Jurkat, Clone E6-1 (cell line): ENCODE measurements at regions not wholly inside any gene's neighbourhood (a gene's known extent, or its start where the extent isn't known, plus 50 kb on each side); places are given as distances from the start of the nearest gene placed in this dataset.
A peak's percentile ranks its signal among the peaks of the same experiment; 100 is the strongest.
"Not testable (repeated sequence)": the region's sequence is repeated elsewhere in the genome, so short reads cannot be mapped to it uniquely, and the experiment has no call there.

ENCODE experiments used
- DNase-seq: peaks from one replicate; pipeline ENCODE4 v3.0.0-alpha.2; 2011; ENCODE audit warnings: low read depth, low spot score
- H3K4me3 ChIP-seq: 2 replicates; pipeline ENCODE4 v1.5.1; 2011; ENCODE audit warnings: mild to moderate bottlenecking, low read length, control low read depth, moderate library complexity

DNA sequence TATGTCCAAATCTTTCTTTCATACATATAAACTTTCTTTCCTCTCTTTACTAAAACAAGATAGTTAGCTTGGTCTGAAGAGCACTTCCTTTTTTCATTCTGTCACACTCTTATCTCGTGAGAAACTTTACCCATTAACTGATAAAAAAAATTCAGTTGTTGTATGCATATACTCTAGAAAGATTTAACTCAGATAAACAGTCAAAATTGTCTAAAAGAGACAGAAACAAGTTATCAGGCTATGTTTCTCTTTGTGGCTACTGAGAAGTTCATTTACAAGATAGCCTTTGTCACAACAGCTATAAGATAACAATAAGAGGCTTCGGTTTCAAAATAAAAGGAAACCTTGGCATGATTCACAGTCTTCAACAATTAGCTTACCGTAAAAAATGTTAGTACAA is 235.7 kb upstream of the ATP10A start:
- no peak overlapping the region for H3K4me3 ChIP-seq
- no peak for DNase-seq

- no peak overlapping the region for H3K4me3 ChIP-seq
- no peak for DNase-seq
Observed at GRCh38 chr15:26097216-26097615, 234.1 kb upstream of the ATP10A start.

GRCh38 chr15:26096581-26096980 is 233.5 kb upstream of the ATP10A start:
- no peak overlapping the region for H3K4me3 ChIP-seq
- DNase-seq: no peak

DNA sequence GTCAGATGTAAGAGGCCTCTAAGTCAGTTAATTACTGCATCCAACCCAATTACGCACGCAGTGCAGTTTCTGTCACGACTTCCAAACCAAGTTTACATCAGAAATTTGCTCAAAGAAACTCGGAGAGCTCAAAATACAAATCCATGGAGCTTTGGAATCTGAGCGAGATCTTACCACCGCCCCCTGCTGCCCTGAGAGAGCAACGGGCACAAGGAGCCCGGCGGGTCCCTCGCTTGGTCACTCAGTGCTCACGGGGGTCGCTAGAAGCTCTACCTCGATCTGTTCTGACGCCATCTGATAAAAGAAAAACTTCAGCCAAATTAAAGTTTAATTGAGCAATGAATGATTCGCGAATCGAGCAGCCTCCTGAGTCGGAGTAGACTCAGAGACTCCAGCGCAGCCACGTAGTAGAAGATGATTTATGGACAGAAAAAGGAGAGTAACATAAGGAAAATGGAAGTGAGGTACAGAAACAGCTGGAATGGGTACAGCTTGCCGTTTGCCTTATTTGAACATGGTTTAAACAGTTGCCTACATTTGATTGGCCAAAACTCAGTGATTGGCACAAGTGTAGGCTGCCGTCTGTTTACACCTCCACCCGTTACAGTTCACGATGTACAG is 232.7 kb upstream of the ATP10A start:
- no peak for DNase-seq
- H3K4me3 ChIP-seq: no peak overlapping the region

DNA sequence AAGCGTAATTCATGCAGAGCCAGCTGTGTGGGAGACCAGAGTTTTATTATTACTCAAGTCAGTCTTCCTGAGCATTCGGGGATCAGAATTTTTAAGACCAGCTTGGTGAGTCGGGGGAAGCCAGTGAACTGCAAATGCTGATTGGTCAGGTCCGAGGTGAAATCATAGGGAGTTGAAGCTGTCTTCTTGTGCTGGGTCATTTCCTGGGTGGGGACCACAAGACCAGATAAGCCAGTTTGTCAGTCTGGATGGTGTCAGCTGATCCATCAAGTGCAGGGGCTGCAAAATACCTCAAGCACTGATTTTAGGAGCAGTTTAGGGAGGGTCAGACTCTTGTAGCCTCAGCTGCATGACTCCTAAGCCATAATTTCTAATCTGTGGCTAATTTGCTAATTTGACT is 228.1 kb upstream of the ATP10A start:
- H3K4me3 ChIP-seq: no peak overlapping the region
- DNase-seq: no peak

- H3K4me3 ChIP-seq: no peak overlapping the region
- DNase-seq: no peak
Observed at GRCh38 chr15:26087881-26088280, 224.8 kb upstream of the ATP10A start.

DNA sequence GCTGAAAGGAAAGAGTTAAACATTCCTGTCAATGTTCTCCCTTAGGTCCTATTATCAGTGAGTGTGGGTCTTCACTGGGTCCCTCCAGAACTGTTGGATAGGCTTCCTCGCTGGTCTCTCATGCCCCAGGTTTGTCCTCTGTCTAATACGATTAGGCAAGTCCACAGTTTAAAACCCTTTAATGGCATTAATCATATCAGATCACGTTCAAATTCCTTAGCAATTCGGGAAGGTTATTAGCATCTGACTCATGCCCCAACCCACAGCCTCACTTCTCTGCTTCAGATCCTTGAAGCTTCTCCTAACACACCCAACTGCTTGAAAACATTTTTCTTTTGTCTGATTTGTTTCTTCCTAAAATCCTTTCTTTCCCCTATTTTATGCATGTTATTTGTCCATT is 224.3 kb upstream of the ATP10A start:
- no peak overlapping the region for H3K4me3 ChIP-seq
- no peak for DNase-seq

- no peak for DNase-seq
- H3K4me3 ChIP-seq: no peak overlapping the region
Observed at GRCh38 chr15:26084771-26085170, 221.6 kb upstream of the ATP10A start.

DNA sequence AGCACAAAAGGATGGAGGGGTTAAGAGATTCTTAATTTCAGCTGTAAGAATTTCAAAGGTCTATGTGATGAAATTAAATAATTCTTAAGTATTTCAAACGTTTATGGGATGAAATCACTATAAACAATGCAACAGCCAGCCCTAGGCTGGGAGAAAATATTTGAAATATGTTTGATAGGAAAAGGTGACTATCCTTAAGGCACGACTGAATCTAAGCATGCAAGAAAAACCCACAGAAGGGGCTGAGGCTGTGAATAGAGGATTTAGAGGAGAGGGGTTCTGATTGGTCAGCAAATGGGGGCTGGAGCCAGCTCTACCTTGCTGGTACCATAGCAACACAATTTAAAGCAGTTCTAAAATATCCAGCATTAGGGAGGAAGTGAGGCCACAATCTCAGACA is 220.8 kb upstream of the ATP10A start:
- DNase-seq: no peak
- H3K4me3 ChIP-seq: no peak overlapping the region

GRCh38 chr15:26083457-26083856 is 220.3 kb upstream of the ATP10A start:
- H3K4me3 ChIP-seq: no peak overlapping the region
- no peak for DNase-seq

GRCh38 chr15:26082221-26083109 is 219.3 kb upstream of the ATP10A start:
- no peak for DNase-seq
- no peak overlapping the region for H3K4me3 ChIP-seq

DNA sequence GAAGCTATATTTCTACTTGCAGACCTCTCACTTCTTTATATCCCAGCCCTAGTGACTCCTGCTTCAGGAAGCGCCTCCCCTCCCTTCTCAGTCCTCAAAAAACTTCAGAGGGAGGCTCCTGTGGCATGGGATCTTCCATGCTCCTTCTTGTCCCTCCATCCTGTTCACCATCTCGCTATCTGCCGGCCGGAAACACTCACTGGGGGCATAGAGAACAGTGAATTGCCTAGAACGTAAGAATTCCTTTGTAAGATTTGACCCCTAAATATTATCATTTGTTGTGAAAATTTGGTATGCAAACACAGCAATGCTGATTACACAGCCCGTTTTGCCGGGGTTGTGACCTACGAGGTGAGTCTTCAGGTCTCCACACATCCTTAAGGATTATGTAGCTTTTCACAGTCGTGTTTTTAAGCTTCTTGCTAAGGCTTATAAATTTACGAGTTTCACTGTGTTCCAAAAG is 218.7 kb upstream of the ATP10A start:
- H3K4me3 ChIP-seq: no peak overlapping the region
- DNase-seq: no peak

- DNase-seq: no peak
- H3K4me3 ChIP-seq: no peak overlapping the region
Observed at GRCh38 chr15:26075770-26076169, 212.6 kb upstream of the ATP10A start.

DNA sequence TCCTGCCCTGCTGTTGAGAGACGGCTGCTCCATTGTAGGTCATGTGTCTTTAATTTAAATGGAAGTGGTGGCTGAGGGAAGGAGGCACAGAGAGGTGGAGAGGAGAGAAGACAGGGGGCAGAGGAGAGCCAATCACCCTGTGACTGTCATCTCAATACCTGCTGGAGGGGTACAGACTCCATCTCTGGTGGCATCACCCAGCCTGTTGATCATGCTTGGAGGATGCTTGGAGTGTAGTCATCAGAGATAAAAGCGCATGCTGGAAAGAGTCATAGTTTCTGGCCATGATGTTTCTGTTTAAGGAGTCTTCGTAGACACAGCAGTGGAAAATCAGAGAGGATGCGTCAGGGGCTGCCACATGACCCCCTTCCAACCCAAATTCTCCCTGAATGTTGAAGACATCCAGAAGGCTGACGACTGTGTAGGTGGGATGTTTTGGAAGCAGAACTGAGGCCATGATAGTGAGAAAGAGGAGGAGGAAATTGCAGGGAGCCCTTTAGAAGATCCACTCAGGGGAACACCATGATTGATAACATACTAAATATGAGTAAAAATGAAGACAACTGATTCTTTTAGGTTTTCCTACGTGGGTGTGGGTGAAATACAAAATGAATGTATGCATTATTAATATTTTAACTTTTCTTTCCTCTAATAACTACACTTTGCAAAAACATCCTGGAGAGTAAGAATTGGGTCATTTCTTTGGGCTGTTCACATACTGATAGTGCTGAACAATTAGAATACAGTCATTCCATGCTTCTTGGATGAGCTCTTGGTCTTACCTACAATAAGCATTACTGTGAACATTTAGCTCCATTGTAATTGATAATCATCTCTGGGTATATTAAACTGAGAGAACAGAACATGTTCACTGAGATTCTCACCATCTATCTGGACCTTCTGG is 210.6 kb upstream of the ATP10A start:
- H3K4me3 ChIP-seq: no peak overlapping the region
- DNase-seq: no peak

- DNase-seq: peak; percentile 49
- H3K4me3 ChIP-seq: no peak overlapping the region
Observed at GRCh38 chr15:26070095-26070532, 207.0 kb upstream of the ATP10A start.

DNA sequence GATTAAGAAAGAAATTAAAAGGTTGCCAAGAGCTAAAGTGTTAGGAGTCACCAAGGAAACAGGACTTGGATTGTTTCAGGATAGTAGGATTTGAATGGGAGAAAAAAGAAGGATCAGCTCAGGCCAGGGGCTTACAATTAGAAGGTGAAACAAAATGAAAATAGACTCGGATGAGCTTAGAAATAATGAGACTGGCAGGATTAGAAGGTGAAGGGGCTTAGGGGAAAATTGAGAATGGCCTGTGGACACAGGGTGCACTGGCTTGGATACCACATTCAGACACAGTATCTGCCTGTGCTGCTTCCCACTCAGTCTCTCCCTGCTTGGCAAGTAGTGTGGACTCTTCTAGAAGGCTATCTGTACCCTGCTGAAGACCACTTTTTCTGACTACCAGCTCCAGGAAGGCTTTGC is 206.1 kb upstream of the ATP10A start:
- H3K4me3 ChIP-seq: no peak overlapping the region
- DNase-seq: no peak

- no peak overlapping the region for H3K4me3 ChIP-seq
- DNase-seq: no peak
Observed at GRCh38 chr15:26066896-26067295, 203.8 kb upstream of the ATP10A start.

DNA sequence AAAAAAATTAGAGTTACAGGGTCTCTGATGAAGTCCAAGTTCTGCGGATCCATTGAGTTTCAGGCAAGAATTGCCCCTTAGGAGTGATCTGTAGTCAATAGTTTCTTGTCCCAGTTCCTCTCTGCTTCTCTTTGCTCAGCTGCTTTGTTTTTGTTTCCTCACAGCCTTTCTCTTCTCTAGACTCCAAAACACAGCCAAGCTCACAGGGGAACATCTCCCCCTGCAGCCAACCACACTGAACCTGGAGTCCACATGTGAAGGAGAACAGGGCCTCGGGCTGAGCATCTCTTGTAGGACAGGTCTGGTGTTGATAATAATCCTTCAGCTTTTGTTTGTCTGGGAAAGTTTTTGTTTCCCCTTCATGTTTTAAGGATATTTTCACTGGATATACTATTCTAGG is 202.6 kb upstream of the ATP10A start:
- no peak overlapping the region for H3K4me3 ChIP-seq
- DNase-seq: no peak

DNA sequence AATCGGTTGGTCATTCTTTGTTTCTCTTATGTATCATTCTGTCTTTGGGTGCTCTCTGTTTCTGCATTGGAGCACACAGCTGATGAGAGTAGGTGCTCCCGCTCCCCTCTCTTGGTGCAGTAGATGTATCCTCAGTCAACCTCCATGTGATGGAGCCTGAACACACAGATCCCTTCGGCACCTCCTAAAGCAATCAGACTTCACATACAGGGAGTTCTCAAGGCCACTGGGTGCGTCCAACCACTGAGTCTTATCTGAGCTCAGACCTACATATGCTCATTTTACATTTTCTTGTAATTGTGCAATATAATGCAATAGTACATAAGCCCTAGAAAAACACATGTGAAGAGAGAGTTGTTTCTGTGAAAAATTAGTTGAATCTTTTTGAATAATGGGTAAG is 198.1 kb upstream of the ATP10A start:
- no peak for DNase-seq
- no peak overlapping the region for H3K4me3 ChIP-seq

DNA sequence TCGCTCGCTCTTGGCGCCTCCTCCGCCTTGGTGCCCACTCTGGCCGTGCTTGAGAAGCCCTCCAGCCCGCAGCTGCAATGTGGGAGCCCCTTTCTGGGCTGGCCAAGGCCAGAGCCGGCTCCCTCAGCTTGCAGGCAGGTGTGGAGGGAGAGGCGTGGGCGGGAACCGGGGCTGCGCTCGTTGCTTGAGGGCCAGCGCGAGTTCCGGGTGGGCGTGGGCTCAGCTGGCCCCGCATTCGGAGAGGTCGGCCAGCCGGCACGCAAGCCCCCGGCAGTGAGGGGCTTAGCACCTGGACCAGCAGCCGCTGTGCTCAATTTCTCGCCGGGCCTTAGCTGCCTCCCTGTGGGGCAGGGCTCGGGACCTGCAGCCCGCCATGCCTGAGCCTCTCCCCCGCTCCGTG is 193.6 kb upstream of the ATP10A start:
- H3K4me3 ChIP-seq, DNase-seq: not testable (repeated sequence)
